HG03097 (cell line): ENCODE measurements at regions not wholly inside any gene's neighbourhood (a gene's known extent, or its start where the extent isn't known, plus 50 kb on each side); places are given as distances from the start of the nearest gene placed in this dataset.

Experiments
- ATAC-seq: cut with Tn5 transposase; IDR thresholded peaks from one replicate; pipeline ENCODE4 v1.9.1; 2021; ENCODE audit not compliant: unreplicated experiment, low FRiP score

DNA sequence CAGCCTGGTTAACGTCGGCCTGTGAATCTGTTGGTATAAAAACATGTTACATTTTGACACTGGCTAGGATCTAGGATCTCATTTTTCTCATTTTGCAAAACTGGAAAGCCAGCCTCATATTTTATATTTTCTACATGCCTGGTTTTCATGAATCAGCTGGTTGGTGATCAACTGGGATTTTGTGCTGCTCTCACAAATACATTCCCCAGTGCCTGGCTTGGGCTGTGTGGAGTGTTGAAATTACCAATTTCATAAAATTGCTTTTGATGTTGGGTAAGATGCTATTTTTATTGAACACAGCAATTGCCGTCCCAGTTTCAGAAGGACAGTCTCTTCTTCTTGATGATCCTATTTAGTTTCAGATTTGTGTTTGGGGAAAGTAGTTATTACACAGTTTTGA is 604.3 kb downstream of the TAFA4 start:
- ATAC-seq = no peak

- ATAC-seq = no peak
Observed at GRCh38 chr3:68315964-68316363, 616.4 kb downstream of the TAFA4 start.

DNA sequence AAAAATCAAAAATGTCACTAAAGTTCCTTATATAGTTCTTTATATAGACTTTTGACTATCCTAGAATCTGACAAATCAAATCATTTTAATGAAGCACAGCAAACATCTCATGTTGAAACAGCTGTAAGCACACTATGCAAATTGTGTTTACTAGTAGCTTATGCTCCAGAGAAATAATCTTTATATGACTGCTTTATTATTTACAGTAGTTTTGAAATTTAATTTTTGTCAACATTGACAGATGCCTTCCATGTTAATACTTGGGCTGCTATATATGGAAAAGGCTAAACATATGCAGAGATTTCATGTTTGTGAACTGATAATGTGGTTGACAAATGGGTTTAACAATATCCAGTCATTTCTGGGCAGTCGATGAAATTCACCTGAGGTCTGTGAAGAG is 616.8 kb downstream of the TAFA4 start:
- ATAC-seq = no peak

- no peak for ATAC-seq
Observed at GRCh38 chr3:68306571-68306970, 625.8 kb downstream of the TAFA4 start.

GRCh38 chr3:68295457-68295856 is 636.9 kb downstream of the TAFA4 start:
- no peak for ATAC-seq

- ATAC-seq = no peak
Observed at GRCh38 chr3:68290333-68290732, 635.9 kb upstream of the SUCLG2 start.

DNA sequence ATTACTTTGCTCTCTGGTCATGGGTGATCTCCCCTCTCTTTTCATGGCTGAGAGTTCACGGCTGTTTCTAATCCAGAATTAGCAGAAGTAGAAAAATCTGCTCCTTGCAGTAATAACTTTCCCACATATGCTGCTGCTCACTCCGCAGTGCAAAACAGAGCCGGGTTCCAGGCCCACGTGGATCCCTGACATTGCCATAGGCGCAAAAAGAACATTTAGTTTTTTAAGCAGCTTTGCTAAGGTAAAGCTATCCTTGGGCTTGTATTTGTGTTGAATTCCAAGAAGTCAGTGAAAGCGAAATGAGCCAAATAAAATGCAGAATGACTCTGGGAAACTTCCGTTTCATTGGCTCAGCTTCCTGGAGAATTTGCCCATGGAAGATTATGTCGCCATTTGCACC is 633.7 kb upstream of the SUCLG2 start:
- ATAC-seq = no peak

- no peak for ATAC-seq
Observed at GRCh38 chr3:68287101-68287500, 632.7 kb upstream of the SUCLG2 start.

DNA sequence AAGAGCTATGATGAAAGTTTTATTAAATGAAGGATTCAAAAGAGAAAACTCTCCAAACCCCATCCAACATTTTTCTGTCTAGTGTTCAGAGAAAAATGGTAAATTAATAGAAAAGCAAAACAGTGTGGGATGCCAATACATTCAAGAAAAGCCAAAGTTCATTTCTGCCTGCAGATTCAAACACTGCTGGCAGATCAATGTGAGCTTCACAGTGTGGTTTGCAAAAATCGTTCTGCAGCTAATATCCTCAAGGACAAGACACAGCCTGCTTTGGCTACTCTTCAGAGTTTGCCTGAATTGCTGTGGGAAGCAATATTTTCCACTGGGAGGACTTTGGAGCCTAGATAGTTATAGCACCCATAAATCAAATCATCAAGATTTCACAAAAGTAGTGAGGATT is 619.9 kb upstream of the SUCLG2 start:
- ATAC-seq = no peak

DNA sequence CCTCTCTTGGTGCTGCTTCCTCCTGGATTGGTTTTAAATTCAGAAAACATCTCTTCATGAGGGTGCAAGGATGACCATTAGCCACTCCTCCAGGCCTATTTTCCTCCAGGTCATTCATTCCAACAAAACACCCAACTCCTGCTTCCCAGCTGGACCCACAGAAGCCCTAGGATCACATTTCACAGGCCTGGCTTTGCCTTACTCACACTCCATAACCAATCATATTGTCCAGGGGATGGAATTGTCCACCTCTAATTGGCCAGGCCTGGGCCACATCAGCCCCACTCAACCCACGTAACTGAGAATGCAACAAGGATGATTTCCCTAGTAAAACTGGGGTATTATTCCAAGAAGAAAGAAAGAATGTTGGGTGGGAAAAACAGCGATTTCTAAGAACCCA is 616.7 kb upstream of the SUCLG2 start:
- ATAC-seq = no peak

DNA sequence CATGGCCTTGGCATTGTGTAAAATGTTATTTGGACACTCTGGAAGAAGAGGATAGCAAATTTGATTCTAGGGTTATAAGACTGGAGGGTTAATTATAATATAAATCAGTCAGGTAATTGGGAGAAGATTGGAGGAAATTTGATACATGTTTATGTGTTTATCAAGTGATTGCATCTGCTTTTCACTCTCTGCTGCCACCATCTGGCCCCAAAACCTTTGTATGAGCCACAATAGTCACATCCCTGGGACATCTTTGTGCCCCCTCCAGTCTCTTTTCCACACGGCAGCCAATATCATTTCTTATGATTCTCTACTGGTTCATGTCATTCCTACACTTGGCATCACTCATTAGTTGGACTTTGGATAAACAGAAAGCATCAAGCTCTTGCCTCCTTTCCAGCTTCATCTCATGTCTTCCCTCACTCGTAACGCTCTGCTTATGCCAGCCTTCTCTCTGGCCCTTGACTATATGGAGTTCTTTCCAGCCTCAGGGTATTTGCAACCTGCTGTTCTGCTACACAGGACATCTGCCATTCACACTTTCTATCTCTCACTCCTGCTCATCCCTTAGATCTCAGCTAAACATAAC is 602.3 kb upstream of the SUCLG2 start:
- ATAC-seq = no peak

GRCh38 chr3:68249265-68249664 is 594.9 kb upstream of the SUCLG2 start:
- ATAC-seq = no peak

DNA sequence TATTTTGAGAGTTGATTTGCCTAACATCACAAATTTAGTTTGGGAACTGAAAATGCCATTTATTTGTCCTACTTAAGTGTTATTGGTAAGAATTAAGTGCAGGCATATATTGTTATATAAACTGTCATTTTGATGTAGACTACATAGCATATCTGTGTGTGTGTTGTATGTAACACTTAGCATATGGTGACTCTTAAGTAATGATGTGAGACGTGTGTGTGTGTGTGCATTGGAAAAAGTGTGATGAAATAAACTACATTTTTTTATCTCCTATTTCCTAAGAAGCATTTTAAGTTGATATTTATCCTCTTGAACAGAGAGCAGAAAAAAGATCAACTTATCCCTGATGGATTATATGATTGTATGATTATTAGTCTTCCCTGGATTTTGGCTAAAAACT is 588.2 kb upstream of the SUCLG2 start:
- ATAC-seq = no peak

- no peak for ATAC-seq
Observed at GRCh38 chr3:68239542-68239941, 585.1 kb upstream of the SUCLG2 start.

- no peak for ATAC-seq
Observed at GRCh38 chr3:68234076-68234780, 579.8 kb upstream of the SUCLG2 start.

- no peak for ATAC-seq
Observed at GRCh38 chr3:68228856-68229255, 574.4 kb upstream of the SUCLG2 start.

GRCh38 chr3:68220832-68221231 is 566.4 kb upstream of the SUCLG2 start:
- no peak for ATAC-seq

GRCh38 chr3:68211637-68212036 is 557.2 kb upstream of the SUCLG2 start:
- no peak for ATAC-seq

DNA sequence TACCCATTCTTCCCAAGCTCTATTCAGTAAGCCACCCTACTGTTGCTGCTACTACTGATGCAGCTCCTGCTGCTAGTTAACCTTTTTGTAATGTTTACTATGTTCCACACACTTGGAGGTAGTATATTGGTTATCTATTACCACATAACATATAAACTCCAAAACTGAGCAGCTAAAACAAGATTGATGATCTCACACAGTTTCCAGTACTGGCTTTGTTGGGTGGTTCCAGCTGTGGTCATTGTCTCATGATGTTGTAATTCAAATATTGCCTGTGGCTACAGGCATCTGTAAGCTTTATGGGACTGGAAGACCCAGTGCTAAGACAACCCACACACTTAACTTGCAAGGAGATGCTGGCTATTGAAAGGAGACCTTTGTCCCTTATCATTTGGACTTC is 556.2 kb upstream of the SUCLG2 start:
- ATAC-seq = no peak

- peak; percentile 56 for ATAC-seq
Observed at GRCh38 chr3:68207327-68207726, 552.9 kb upstream of the SUCLG2 start.

DNA sequence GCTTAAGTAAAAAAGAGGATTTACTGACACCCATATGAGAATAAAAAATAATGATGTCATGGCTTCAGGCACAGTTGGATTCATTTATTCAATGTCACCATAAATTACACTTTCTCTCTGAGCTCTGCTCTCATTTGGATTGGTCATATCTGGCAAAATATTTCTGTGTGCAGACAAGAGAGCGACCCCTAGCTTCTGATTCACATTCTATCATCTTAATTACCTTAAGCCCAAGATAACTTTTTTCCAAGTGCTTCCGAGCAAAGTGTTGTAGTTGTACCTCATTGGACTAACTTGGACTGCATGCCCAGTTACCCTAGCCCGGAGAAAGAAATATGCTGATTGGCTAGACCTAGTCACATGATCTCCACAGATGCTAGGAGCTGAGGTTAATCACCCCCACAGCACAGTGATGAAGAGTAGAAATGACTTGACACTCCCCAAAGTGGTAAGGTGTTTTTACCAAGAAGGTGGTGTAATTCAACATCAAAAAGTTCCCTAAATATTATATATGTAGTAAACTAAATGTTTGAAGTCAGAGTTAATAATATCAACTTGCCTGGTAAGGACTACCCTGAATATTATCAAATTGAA is 552.2 kb upstream of the SUCLG2 start:
- no peak for ATAC-seq

- ATAC-seq = no peak
Observed at GRCh38 chr3:68186733-68187132, 532.3 kb upstream of the SUCLG2 start.
